ENCODE measurements at regions not wholly inside any gene's neighbourhood (a gene's known extent, or its start where the extent isn't known, plus 50 kb on each side); places are given as distances from the start of the nearest gene placed in this dataset.

GRCh38 chr7:67984326-67984725 is 987.7 kb downstream of the TYW1 start:
- TF ChIP-seq, protein P1, sequence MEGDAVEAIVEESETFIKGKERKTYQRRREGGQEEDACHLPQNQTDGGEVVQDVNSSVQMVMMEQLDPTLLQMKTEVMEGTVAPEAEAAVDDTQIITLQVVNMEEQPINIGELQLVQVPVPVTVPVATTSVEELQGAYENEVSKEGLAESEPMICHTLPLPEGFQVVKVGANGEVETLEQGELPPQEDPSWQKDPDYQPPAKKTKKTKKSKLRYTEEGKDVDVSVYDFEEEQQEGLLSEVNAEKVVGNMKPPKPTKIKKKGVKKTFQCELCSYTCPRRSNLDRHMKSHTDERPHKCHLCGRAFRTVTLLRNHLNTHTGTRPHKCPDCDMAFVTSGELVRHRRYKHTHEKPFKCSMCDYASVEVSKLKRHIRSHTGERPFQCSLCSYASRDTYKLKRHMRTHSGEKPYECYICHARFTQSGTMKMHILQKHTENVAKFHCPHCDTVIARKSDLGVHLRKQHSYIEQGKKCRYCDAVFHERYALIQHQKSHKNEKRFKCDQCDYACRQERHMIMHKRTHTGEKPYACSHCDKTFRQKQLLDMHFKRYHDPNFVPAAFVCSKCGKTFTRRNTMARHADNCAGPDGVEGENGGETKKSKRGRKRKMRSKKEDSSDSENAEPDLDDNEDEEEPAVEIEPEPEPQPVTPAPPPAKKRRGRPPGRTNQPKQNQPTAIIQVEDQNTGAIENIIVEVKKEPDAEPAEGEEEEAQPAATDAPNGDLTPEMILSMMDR (IDR thresholded peaks at IDR 0.05; ENCODE audit: low read depth, low read length) = no peak
- TF ChIP-seq EZH2phosphoT487 (IDR thresholded peaks at IDR 0.05; ENCODE audit: low read depth) = no peak

Measured in OCI-LY3 (cell line).